Transverse colon (tissue), 3 donors: ENCODE measurements at regions not wholly inside any gene's neighbourhood (a gene's known extent, or its start where the extent isn't known, plus 50 kb on each side); places are given as distances from the start of the nearest gene placed in this dataset.

Source experiments
- EP300 ChIP-seq: sonication (generic); formaldehyde crosslinking; IDR thresholded peaks from one replicate; pipeline ENCODE4 v1.6.1; 2017; ENCODE audit warnings: antibody characterized with exemption, low read depth
- POLR2A ChIP-seq: fragments of 450-650 bp; IDR thresholded peaks from one replicate; pipeline ENCODE4 v1.6.1; 2016; ENCODE audit warnings: antibody characterized with exemption, mild to moderate bottlenecking, moderate library complexity
- TF ChIP-seq, protein P1 (sequence below), 5 experiments: fragments of 200-600 bp in 3 of 5; fragments of 450-650 bp in 2 of 5; sonication (generic) in 3 of 5; IDR thresholded peaks; 1 replicate in 2 of 5; 2 replicates in 3 of 5; pipeline ENCODE4 v1.5.1; 2016 to 2017; ENCODE audit warnings: antibody characterized with exemption in 5 of 5, inconsistent platforms in 3 of 5, mild to moderate bottlenecking in 2 of 5, moderate library complexity in 1 of 5

DNA sequence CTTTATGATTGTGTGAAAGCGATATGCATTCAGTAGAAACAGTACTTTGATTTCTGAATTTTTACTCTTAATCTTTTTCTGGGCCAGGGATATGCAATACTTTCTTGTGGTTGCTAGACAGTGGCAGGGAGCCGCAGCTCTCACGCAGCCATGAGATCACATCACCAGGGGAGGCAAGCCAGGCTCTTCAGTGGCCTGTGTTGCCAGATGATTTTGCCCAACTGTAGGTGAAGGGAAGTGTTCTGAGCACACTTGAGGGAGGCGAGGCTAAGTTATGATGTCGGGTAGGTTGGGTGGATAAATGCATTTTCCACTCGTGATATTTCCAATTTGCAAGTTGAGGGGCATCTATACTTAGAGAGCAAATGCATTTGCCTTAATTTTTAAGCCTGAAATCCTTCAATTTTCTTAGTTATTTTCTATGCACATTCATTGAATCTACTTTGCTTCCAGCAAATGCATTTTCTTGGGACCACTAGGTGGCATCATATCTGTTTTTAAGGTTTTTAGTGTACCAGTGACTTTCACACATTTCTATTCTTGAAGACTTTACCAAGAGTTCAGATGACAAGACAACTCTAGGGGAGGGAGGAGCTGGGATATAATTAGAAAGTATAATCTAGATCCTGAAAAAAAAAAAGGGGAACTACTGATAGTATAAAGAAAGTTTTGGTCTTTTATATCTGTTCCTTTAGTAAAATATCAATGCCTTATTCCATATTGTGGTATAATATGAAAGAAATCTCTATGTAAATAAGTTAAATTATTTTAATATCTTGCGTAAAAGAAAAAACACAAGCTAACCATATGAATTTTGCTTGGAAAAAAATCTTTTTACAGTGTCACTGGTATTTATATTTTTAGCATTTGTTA, 643.3 kb downstream of the SOCS6 start:
- TF ChIP-seq, protein P1, sequence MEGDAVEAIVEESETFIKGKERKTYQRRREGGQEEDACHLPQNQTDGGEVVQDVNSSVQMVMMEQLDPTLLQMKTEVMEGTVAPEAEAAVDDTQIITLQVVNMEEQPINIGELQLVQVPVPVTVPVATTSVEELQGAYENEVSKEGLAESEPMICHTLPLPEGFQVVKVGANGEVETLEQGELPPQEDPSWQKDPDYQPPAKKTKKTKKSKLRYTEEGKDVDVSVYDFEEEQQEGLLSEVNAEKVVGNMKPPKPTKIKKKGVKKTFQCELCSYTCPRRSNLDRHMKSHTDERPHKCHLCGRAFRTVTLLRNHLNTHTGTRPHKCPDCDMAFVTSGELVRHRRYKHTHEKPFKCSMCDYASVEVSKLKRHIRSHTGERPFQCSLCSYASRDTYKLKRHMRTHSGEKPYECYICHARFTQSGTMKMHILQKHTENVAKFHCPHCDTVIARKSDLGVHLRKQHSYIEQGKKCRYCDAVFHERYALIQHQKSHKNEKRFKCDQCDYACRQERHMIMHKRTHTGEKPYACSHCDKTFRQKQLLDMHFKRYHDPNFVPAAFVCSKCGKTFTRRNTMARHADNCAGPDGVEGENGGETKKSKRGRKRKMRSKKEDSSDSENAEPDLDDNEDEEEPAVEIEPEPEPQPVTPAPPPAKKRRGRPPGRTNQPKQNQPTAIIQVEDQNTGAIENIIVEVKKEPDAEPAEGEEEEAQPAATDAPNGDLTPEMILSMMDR (IDR thresholded peaks at IDR 0.05): peak in 4 of 5 experiments; percentile 27 to 50 (median 46)
- TF ChIP-seq EP300 (no peak), POLR2A (no peak)
